GM12873 (cell line): ENCODE measurements at regions not wholly inside any gene's neighbourhood (a gene's known extent, or its start where the extent isn't known, plus 50 kb on each side); places are given as distances from the start of the nearest gene placed in this dataset.

ENCODE experiments used
- TF ChIP-seq, protein P1 (sequence below): IDR thresholded peaks from 2 replicates; pipeline ENCODE4 v1.5.1; 2012; ENCODE audit warnings: low read depth, mild to moderate bottlenecking, moderate library complexity, low read length, control low read depth; ENCODE audit not compliant: insufficient read depth; ENCODE audit errors: missing control alignments

- TF ChIP-seq, protein P1, sequence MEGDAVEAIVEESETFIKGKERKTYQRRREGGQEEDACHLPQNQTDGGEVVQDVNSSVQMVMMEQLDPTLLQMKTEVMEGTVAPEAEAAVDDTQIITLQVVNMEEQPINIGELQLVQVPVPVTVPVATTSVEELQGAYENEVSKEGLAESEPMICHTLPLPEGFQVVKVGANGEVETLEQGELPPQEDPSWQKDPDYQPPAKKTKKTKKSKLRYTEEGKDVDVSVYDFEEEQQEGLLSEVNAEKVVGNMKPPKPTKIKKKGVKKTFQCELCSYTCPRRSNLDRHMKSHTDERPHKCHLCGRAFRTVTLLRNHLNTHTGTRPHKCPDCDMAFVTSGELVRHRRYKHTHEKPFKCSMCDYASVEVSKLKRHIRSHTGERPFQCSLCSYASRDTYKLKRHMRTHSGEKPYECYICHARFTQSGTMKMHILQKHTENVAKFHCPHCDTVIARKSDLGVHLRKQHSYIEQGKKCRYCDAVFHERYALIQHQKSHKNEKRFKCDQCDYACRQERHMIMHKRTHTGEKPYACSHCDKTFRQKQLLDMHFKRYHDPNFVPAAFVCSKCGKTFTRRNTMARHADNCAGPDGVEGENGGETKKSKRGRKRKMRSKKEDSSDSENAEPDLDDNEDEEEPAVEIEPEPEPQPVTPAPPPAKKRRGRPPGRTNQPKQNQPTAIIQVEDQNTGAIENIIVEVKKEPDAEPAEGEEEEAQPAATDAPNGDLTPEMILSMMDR, result no peak
These were observed 127.2 kb upstream of the SLC25A13 start for GRCh38 chr7:96449094-96449493.

GRCh38 chr7:96447109-96447645, 125.3 kb upstream of the SLC25A13 start:
- TF ChIP-seq, protein P1, result no peak

DNA sequence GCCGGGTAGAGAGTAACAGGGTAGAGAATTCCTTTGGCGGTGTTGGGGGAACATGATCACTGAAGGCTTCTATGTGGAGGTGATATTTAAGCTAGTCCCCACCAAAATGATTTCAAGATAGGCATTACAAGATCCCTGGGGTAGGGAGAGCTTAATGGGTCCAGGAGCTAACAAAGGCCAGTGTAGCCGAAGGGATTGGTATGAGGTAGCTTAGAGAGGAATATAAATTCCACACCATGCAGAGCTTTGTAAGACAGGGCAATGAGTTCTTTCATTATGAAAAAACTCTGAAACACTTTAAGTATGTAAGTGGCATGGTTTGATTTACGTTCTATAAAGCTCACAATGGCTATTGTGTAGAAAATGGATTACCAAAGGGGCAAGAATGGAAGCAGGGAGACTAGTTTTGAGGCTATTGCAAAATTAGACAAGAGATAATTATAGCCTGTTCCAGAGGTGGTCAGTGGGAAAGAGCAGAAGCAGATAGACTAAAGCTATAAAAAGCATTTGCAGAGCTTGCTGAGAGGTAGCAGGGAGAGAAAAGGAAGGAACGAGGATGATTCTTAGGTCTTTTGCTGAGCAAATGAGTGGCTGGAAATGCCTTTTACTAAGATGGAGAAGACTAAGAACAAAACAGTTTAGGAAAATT, 119.7 kb upstream of the SLC25A13 start:
- TF ChIP-seq, protein P1, result no peak

DNA sequence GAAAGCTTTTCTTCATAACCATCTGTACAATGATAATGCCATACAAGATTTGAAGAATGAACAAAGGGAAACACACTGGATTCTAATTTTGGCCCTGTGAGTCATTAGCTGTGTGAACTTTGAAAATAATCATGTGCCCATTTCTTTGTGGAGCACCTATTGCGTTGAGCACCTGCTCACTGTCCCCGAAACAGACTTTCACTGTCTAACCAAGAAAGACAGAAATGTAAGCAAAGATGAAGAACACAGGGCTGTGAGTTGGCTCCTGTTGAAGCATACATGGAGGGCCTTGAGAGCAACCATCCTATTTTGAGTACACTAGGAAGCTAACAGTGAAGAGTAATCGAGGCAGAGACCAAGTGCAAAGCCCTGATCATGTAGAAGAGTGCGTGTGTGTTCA, 118.4 kb upstream of the SLC25A13 start:
- TF ChIP-seq, protein P1, result no peak

DNA sequence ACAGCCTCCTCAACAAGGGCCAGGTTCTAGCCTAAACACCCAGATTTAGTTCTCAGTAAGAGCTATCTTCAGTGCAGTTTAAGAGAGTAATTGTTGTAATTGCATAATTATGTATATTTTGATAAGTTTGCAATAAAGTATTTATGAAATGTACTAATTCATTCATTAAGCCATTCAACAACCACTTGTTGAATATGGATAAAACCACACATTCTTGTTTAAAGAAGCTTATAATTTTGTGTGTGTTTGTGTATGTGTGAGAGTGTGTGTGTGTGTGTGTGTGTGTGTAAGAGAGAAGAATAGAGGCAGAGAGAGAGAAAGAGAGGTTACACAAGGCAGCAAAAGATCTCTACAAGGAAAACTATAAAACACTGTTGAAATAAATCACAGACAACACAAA, 115.0 kb upstream of the SLC25A13 start:
- TF ChIP-seq, protein P1, result no peak

DNA sequence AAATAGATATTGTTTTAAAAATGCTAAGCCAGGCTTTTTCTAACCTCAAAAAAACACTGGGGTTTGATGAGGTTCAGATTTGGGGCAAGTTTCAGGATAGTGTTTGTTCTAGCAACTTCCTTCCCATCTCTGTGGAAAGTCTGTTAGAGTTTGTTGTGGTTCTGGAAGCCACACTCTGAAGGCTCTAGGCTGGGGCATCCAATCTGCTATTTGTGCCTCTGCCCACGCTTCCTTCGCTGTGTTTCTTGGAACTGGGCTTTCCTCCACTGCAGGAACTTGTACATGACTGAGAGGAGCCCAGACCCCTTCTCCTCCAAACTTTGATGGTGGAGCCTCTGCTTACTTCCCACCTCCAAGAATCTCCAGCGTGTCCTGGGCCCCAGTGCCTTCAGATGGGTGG, 108.5 kb upstream of the SLC25A13 start:
- TF ChIP-seq, protein P1, result no peak

DNA sequence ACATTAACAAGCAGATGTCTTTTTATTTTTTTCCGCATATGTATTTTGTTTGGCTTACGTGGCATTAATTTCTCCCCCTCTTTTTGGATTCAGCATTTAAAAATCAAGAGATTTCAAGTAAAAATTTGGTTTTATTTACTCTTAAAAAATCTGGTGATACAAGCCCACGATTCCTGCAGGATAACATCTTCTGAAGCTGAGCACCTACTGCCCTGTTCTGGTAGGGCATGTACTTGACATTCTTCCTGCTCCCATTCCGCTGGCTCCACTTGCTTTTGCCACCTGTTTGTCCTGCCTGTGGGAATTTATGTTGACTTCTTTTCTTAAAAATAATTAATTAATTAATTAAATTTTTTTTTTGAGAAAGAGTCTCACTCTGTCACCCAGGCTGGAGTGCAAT, 105.2 kb upstream of the SLC25A13 start:
- TF ChIP-seq, protein P1, result no peak
